ENCODE measurements at regions not wholly inside any gene's neighbourhood (a gene's known extent, or its start where the extent isn't known, plus 50 kb on each side); places are given as distances from the start of the nearest gene placed in this dataset.

GRCh38 chr3:13173186-13173585 lies 100.0 kb upstream of the IQSEC1 start:
- no peak for DNase-seq (ENCODE audit: low read depth in 3 of 3)

GRCh38 chr3:13172644-13173013 lies 99.4 kb upstream of the IQSEC1 start:
- no peak for DNase-seq (ENCODE audit: low read depth in 3 of 3)

GRCh38 chr3:13171704-13172643 lies 98.7 kb upstream of the IQSEC1 start:
- DNase-seq (ENCODE audit: low read depth in 3 of 3), result no peak

GRCh38 chr3:13170317-13170716 lies 97.1 kb upstream of the IQSEC1 start:
- DNase-seq (ENCODE audit: low read depth in 3 of 3), result no peak

- no peak for DNase-seq (ENCODE audit: low read depth in 3 of 3)
Observed at GRCh38 chr3:13168391-13168790, 95.2 kb upstream of the IQSEC1 start.

GRCh38 chr3:13167829-13168228 lies 94.6 kb upstream of the IQSEC1 start:
- no peak for DNase-seq (ENCODE audit: low read depth in 3 of 3)

GRCh38 chr3:13167064-13167743 lies 94.0 kb upstream of the IQSEC1 start:
- DNase-seq (ENCODE audit: low read depth in 3 of 3), result no peak

GRCh38 chr3:13166243-13167063 lies 93.2 kb upstream of the IQSEC1 start:
- DNase-seq (ENCODE audit: low read depth in 3 of 3), result no peak

- no peak for DNase-seq (ENCODE audit: low read depth in 3 of 3)
Observed at GRCh38 chr3:13165576-13165975, 92.3 kb upstream of the IQSEC1 start.

GRCh38 chr3:13164893-13165492 lies 91.8 kb upstream of the IQSEC1 start:
- DNase-seq (ENCODE audit: low read depth in 3 of 3), result no peak

- no peak for DNase-seq (ENCODE audit: low read depth in 3 of 3)
Observed at GRCh38 chr3:13163848-13164382, 90.7 kb upstream of the IQSEC1 start.

- DNase-seq (ENCODE audit: low read depth in 3 of 3), result no peak
Observed at GRCh38 chr3:13162549-13163320, 89.5 kb upstream of the IQSEC1 start.

- DNase-seq (ENCODE audit: low read depth in 3 of 3), result no peak
Observed at GRCh38 chr3:13161771-13162535, 88.7 kb upstream of the IQSEC1 start.

- no peak for DNase-seq (ENCODE audit: low read depth in 3 of 3)
Observed at GRCh38 chr3:13161021-13161759, 88.0 kb upstream of the IQSEC1 start.

GRCh38 chr3:13160619-13161018 lies 87.4 kb upstream of the IQSEC1 start:
- DNase-seq (ENCODE audit: low read depth in 3 of 3), result no peak

GRCh38 chr3:13159890-13160289 lies 86.7 kb upstream of the IQSEC1 start:
- DNase-seq (ENCODE audit: low read depth in 3 of 3), result no peak

- no peak for DNase-seq (ENCODE audit: low read depth in 3 of 3)
Observed at GRCh38 chr3:13158871-13159270, 85.6 kb upstream of the IQSEC1 start.

- DNase-seq (ENCODE audit: low read depth in 3 of 3), result no peak
Observed at GRCh38 chr3:13158408-13158807, 85.2 kb upstream of the IQSEC1 start.

GRCh38 chr3:13157986-13158385 lies 84.8 kb upstream of the IQSEC1 start:
- DNase-seq (ENCODE audit: low read depth in 3 of 3), result no peak

All from stimulated activated CD4-positive, alpha-beta T cell treated with anti-CD3 and anti-CD28 coated beads, TNF-alpha, amount 100 ng/mL, for 48 hours (primary cell).